Body of pancreas (tissue), 4 donors: ENCODE measurements at regions not wholly inside any gene's neighbourhood (a gene's known extent, or its start where the extent isn't known, plus 50 kb on each side); places are given as distances from the start of the nearest gene placed in this dataset.

ENCODE experiments used
- ATAC-seq: fragments of 150-250 bp; one replicate; pipeline ENCODE4 v1.9.1; 2016
- DNase-seq, 4 donors: peaks; one replicate each; pipeline ENCODE4 v3.0.0-alpha.2; 2019
- H3K27ac ChIP-seq, 4 donors: fragments of 200-600 bp; sonication (generic); 1 replicate in 3 of 4; 2 replicates in 1 of 4; pipeline versions ENCODE4 v1.5.1 to v1.6.1; 2016 to 2019; ENCODE audit warnings: mild to moderate bottlenecking in 1 of 4, mixed read lengths in 1 of 4, moderate library complexity in 1 of 4
- H3K27me3 ChIP-seq, 2 donors: fragments of 200-600 bp; sonication (generic); one replicate each; pipeline ENCODE4 v1.6.0; 2016; ENCODE audit warnings: mild to moderate bottlenecking in 1 of 2
- H3K36me3 ChIP-seq, 2 donors: fragments of 200-600 bp; sonication (generic); replicated peaks in 1 of 2; 2 replicates each; pipeline ENCODE4 v1.5.1; 2016; ENCODE audit warnings: low read depth in 2 of 2; ENCODE audit not compliant: insufficient read depth in 1 of 2
- H3K4me1 ChIP-seq: fragments of 200-600 bp; sonication (generic); one replicate; pipeline ENCODE4 v1.6.0; 2016
- H3K4me3 ChIP-seq, 2 donors: fragments of 200-600 bp; sonication (generic); 1 replicate in 1 of 2; 2 replicates in 1 of 2; pipeline ENCODE4 v1.5.1; 2016 to 2019
- H3K9me3 ChIP-seq, 3 donors: fragments of 200-600 bp; sonication (generic); 1 replicate in 2 of 3; 2 replicates in 1 of 3; pipeline ENCODE4 v1.5.1; 2016
- POLR2A ChIP-seq, 3 donors: fragments of 450-650 bp; IDR thresholded peaks; one replicate each; pipeline ENCODE4 v1.6.1; 2016; ENCODE audit warnings: antibody characterized with exemption in 3 of 3, mild to moderate bottlenecking in 2 of 3
- WGBS, 2 donors: methylation state at CpG; one replicate each; pipeline ENCODE4 v1.1.5; 2017; 5-methylcytosine and 5-hydroxymethylcytosine counted together
- intact Hi-C: fragments of 100-400 bp; cut with DNase I; formaldehyde crosslinking; loops from one replicate; pipeline ENCODE4 v1.15.1; 2023
- TF ChIP-seq, protein P1 (sequence below), 7 experiments: fragments of 450-650 bp in 4 of 7; fragments of 200-600 bp in 3 of 7; sonication (generic) in 3 of 7; IDR thresholded peaks; one replicate each; pipeline ENCODE4 v1.5.1; 2016 to 2019; ENCODE audit warnings: antibody characterized with exemption in 7 of 7

DNA sequence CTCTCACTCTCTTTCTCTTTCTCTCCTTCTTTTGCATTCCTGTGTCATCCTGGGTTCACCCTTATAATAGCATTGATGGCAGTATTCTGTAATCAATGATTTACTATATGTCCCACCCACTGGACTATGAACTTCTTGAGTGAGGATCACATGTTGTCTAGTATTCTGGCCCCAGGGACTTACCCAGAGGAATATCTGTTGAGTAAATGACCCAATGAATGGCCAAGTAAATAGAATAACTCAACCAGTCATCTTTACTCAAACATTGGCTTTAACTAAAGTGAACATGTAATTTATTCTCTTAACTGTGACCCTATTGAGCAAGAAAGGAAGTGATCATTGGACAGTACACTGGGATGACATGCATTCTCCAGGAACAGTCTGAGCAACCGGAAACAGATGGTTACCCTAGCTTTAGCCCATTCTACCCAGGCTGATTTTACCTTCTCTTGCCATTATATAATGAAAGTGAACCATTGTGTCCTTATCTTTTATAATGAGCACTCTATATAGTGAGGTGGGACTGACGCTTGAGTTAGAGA is 94.5 kb upstream of the SOX14 start:
- ATAC-seq, result no peak
- TF ChIP-seq, protein P1, sequence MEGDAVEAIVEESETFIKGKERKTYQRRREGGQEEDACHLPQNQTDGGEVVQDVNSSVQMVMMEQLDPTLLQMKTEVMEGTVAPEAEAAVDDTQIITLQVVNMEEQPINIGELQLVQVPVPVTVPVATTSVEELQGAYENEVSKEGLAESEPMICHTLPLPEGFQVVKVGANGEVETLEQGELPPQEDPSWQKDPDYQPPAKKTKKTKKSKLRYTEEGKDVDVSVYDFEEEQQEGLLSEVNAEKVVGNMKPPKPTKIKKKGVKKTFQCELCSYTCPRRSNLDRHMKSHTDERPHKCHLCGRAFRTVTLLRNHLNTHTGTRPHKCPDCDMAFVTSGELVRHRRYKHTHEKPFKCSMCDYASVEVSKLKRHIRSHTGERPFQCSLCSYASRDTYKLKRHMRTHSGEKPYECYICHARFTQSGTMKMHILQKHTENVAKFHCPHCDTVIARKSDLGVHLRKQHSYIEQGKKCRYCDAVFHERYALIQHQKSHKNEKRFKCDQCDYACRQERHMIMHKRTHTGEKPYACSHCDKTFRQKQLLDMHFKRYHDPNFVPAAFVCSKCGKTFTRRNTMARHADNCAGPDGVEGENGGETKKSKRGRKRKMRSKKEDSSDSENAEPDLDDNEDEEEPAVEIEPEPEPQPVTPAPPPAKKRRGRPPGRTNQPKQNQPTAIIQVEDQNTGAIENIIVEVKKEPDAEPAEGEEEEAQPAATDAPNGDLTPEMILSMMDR (IDR thresholded peaks at IDR 0.05), result no peak
- TF ChIP-seq POLR2A (IDR thresholded peaks at IDR 0.05), result no peak
- Histone ChIP-seq H3K27me3 (no peaks in the 10 kb centered on the region), H3K9me3 (no peaks in the 10 kb centered on the region), H3K4me3 (no peak overlapping the region), H3K4me1 (no peaks in the 10 kb centered on the region), H3K36me3 (no peaks in the 10 kb centered on the region), H3K27ac (no peak overlapping the region)
- intact Hi-C loops, result no loop called here
- 57 to 69% methylated on average over 2 of the region's 2 CpGs for WGBS, 2 donors
- DNase-seq, result no peak

DNA sequence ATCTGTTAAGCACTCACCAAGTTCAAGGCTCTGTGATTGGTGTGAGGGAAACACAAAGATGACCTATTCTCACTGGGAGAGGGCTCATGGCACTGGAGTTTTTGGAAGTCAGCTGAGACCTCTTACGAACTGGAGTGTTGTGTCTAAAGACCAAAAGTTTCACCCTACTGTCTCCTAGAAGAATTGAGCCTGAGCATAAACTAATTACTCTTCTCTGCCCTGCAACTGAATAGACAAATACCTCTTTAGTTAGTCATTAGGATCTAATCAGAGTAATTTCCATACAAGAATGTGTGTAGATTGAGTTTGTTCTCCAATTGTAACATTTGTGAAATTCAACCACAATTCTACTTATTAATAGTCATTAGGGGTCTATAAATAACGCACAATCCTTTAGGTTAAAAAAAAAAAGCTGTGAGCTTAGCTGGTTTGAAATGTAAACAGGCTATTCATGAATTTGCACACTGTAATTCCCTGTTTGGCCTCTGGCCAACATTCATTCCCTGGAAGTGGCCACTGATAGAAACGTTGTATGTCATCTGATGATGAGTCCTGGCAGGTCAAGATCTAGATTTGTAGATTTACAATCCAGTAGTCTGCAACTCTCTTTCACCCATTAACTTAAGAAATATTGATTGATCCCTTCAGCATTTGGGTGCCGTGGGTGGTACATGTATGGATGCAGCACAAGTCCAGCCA is 76.8 kb upstream of the SOX14 start:
- no peak for TF ChIP-seq POLR2A (IDR thresholded peaks at IDR 0.05)
- TF ChIP-seq, protein P1 (IDR thresholded peaks at IDR 0.05), result no peak
- WGBS, 2 donors, result 20 to 28% methylated on average over 4 of the region's 4 CpGs
- intact Hi-C loops, result no loop called here

DNA sequence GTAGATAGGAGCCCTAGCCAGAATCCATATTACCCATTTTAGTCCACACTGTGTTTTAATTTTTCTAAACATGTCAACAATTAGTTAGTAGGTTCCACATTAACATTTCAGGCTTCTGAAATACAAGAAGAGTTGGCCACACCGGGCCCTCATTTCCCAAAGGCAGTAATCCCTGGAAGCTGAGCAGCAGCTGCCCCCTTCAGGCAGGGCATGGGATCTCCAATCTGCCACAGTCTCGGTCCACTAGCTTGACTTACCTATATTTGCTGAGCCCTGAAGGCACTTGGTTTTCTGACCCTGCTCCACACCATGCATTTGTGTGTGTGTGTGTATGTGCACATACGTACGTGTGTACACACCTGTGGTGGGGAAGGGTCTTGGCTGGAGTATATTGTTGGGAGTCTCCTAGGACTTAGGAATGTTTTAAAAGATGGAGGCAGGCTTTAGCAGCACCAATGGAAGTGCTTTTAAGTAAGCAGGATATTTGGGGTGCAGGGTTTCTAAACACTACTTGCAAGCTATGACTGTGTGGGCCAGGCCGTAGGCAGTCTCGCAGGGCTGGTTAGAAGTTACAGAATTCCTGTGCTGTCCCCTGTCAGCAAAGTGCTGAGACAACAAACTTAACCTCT is 71.2 kb upstream of the SOX14 start:
- TF ChIP-seq, protein P1 (IDR thresholded peaks at IDR 0.05), result peak in 5 of 7 experiments; percentile 9 to 30 (median 20)
- no peak for TF ChIP-seq POLR2A (IDR thresholded peaks at IDR 0.05)
- 10 to 22% methylated on average over 6 of the region's 6 CpGs for whole genome bisulfite sequencing, 2 donors
- Histone ChIP-seq H3K27ac (no peak overlapping the region), H3K9me3 (no peaks in the 10 kb centered on the region), H3K4me3 (no peak overlapping the region), H3K36me3 (no peaks in the 10 kb centered on the region), H3K4me1 (no peaks in the 10 kb centered on the region), H3K27me3 (no peaks in the 10 kb centered on the region)
- ATAC-seq (no peak), DNase-seq (peak in 3 of 4 donors; percentile 9 to 27 (median 23))
- intact Hi-C loops, result no loop called here

More for the DNA sequence above, 76.8 kb upstream of the SOX14 start:
- DNase-seq (no peak), ATAC-seq (no peak)
- Histone ChIP-seq H3K27me3 (no peaks in the 10 kb centered on the region), H3K27ac (no peak overlapping the region), H3K9me3 (no peaks in the 10 kb centered on the region), H3K4me1 (no peaks in the 10 kb centered on the region), H3K4me3 (no peak overlapping the region), H3K36me3 (no peaks in the 10 kb centered on the region)

DNA sequence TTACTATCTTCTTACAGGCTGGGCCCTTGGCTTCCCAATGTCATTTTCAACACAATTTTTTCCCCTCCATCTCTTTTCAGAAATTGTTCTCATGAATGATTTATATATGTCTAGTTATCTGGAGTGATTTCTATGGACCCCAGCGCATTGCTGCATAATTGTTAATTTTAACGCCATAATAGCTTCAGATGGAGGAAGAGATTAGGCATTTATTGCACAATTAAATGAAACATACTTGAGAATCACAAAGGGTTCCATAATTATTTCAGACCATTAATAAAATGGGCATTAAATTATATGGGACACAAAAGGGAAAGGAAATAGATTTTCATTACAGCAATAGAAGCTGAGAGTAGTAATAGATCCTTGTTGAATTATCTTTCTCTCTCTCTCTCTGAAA is 70.3 kb upstream of the SOX14 start:
- Histone ChIP-seq H3K4me1 (no peaks in the 10 kb centered on the region), H3K27me3 (no peaks in the 10 kb centered on the region), H3K9me3 (no peaks in the 10 kb centered on the region), H3K4me3 (no peak overlapping the region), H3K36me3 (no peaks in the 10 kb centered on the region), H3K27ac (no peak overlapping the region)
- no peak for ATAC-seq
- DNase-seq, result no peak
- intact Hi-C loops, result no loop called here
- WGBS, 2 donors, result 70 to 76% methylated on average over 2 of the region's 2 CpGs
- TF ChIP-seq POLR2A (IDR thresholded peaks at IDR 0.05), result no peak
- TF ChIP-seq, protein P1 (IDR thresholded peaks at IDR 0.05), result no peak
